OCI-LY3 (cell line): ENCODE measurements at regions not wholly inside any gene's neighbourhood (a gene's known extent, or its start where the extent isn't known, plus 50 kb on each side); places are given as distances from the start of the nearest gene placed in this dataset.

Experiments
- CTCF ChIP-seq: fragments of 200-600, 300-600 bp; sonication (generic); IDR thresholded peaks from 2 replicates; pipeline ENCODE4 v1.5.1; 2014; ENCODE audit warnings: antibody characterized with exemption, low read length, low read depth
- EZH2phosphoT487 ChIP-seq: fragments of 200-600 bp; shearing (Covaris generic); IDR thresholded peaks from 2 replicates; pipeline ENCODE4 v1.6.1; 2018; ENCODE audit warnings: antibody characterized with exemption, mixed run types, low read depth

DNA sequence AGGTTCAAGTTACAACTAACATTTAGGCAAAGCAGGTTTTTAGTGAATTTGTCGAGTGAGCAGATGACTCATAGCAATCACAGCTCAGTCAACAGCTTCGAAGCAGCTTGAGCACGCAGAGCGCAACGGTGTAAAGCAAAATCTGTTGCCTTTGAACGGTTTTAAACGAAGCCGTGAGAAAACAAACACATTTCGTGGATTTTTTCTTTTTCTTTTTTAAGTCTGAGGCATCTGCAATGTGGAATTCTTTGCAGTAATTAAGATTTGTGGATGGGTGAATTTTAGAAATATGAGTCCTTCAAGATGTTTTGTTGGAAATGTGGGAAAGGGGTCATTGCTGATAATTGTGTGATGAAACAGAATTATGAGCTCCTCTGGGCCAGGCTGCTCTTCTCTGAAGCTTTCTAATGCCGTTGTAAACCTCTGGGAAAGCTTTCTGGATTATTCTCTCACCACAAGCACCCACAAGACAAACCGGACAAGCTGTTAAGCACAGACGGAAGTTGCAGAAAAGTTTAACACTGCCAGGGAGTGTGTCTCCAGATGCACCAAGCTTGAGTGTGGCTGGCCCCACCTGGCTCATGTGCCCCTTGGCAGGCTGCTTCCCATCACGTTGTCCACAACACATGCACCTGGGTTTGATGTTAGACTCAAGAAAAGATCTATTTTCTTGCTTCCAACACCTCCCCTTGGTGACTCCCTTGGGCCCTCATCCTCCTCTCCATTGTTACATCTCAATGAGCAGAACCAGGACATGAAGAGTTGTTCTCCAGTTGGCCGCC lies 224.7 kb downstream of the ACKR3 start:
- TF ChIP-seq CTCF (no peak), EZH2phosphoT487 (no peak)
